GM23338 (cell line): ENCODE measurements at regions not wholly inside any gene's neighbourhood (a gene's known extent, or its start where the extent isn't known, plus 50 kb on each side); places are given as distances from the start of the nearest gene placed in this dataset.

Experiments
- ATAC-seq: fragments of 200-7000 bp; cut with Tn5 transposase; 3 replicates; pipeline ENCODE4 v1.9.1; 2020
- DNase-seq: peaks from one replicate; pipeline ENCODE4 v3.0.0-alpha.2; 2015; ENCODE audit warnings: low spot score
- H2AFZ ChIP-seq: fragments of 200-600 bp; sonication (generic); 2 replicates; pipeline ENCODE4 v1.8.0; 2016; ENCODE audit warnings: antibody characterized with exemption, mild to moderate bottlenecking, moderate library complexity
- H3F3A ChIP-seq: fragments of 200-600 bp; sonication (generic); replicated peaks from 2 replicates; pipeline ENCODE4 v1.8.0; 2017; ENCODE audit warnings: antibody characterized with exemption, mixed run types, low read depth
- H3K27ac ChIP-seq: fragments of 200-600 bp; sonication (generic); 2 replicates; pipeline ENCODE4 v1.6.1; 2016; ENCODE audit warnings: low read depth
- H3K27me3 ChIP-seq: fragments of 200-600 bp; sonication (generic); 2 replicates; pipeline ENCODE4 v1.8.0; 2016; ENCODE audit warnings: mild to moderate bottlenecking, mixed run types, moderate library complexity; ENCODE audit not compliant: insufficient read depth
- H3K36me3 ChIP-seq: fragments of 200-600 bp; sonication (generic); 2 replicates; pipeline ENCODE4 v1.8.0; 2016; ENCODE audit warnings: mild to moderate bottlenecking; ENCODE audit not compliant: insufficient read depth
- H3K4me1 ChIP-seq: fragments of 200-600 bp; sonication (generic); 2 replicates; pipeline ENCODE4 v1.8.0; 2016; ENCODE audit warnings: mild to moderate bottlenecking, moderate library complexity; ENCODE audit not compliant: insufficient read depth
- H3K4me2 ChIP-seq: fragments of 200-600 bp; sonication (generic); 2 replicates; pipeline ENCODE4 v1.7.1; 2017; ENCODE audit warnings: mixed run types
- H3K4me3 ChIP-seq: fragments of 200-600 bp; sonication (generic); 2 replicates; pipeline ENCODE4 v1.6.1; 2016; ENCODE audit warnings: mixed run types
- H3K79me2 ChIP-seq: fragments of 200-600 bp; sonication (generic); replicated peaks from 2 replicates; pipeline ENCODE4 v1.8.0; 2017; ENCODE audit warnings: mild to moderate bottlenecking; ENCODE audit not compliant: insufficient read depth
- H3K9me2 ChIP-seq: fragments of 200-600 bp; sonication (generic); 2 replicates; pipeline ENCODE4 v1.8.0; 2017; ENCODE audit not compliant: insufficient read depth
- H4K20me1 ChIP-seq: fragments of 200-600 bp; sonication (generic); replicated peaks from 2 replicates; pipeline ENCODE4 v1.8.0; 2017; ENCODE audit warnings: mild to moderate bottlenecking; ENCODE audit not compliant: insufficient read depth
- H3K27ac Mint-ChIP-seq: 2 replicates; pipeline ENCODE4 v1.8.0; 2020; ENCODE audit warnings: inconsistent platforms, mild to moderate bottlenecking, moderate library complexity, mixed read lengths
- H3K27me3 Mint-ChIP-seq: 3 replicates; pipeline ENCODE4 v1.8.0; 2022; ENCODE audit warnings: low read depth, mild to moderate bottlenecking, moderate library complexity, mixed read lengths, inconsistent platforms; ENCODE audit not compliant: insufficient read depth, poor library complexity
- H3K36me3 Mint-ChIP-seq: 3 replicates; pipeline ENCODE4 v1.8.0; 2021; ENCODE audit warnings: low read depth, mild to moderate bottlenecking, inconsistent platforms, moderate library complexity, mixed read lengths
- H3K4me1 Mint-ChIP-seq: 3 replicates; pipeline ENCODE4 v1.8.0; 2020; ENCODE audit warnings: mild to moderate bottlenecking, inconsistent platforms, mixed read lengths
- H3K4me3 Mint-ChIP-seq: 3 replicates; pipeline ENCODE4 v1.8.0; 2021; ENCODE audit warnings: moderate library complexity, mild to moderate bottlenecking, inconsistent platforms, mixed read lengths
- H3K9me3 Mint-ChIP-seq: 3 replicates; pipeline ENCODE4 v1.8.0; 2020; ENCODE audit warnings: moderate library complexity, mild to moderate bottlenecking, inconsistent platforms, mixed read lengths
- CTCF ChIP-seq, 2 experiments: fragments of 200-600 bp in 1 of 2; sonication (generic) in 1 of 2; conservative IDR thresholded peaks; 2 replicates each; pipeline versions ENCODE4 v1.5.1 to v1.6.1; 2016 to 2017; ENCODE audit warnings: antibody characterized with exemption in 2 of 2, low read depth in 2 of 2, mild to moderate bottlenecking in 2 of 2, moderate library complexity in 1 of 2
- ETS1 ChIP-seq: IDR thresholded peaks from 2 replicates; pipeline ENCODE4 v1.6.1; 2016; ENCODE audit warnings: antibody characterized with exemption
- EZH2 ChIP-seq: fragments of 200-600 bp; sonication (generic); IDR thresholded peaks from one replicate; pipeline ENCODE4 v1.8.0; 2017; ENCODE audit warnings: antibody characterized with exemption, mild to moderate bottlenecking, low read depth; ENCODE audit not compliant: unreplicated experiment
- EZH2phosphoT487 ChIP-seq: fragments of 200-600 bp; sonication (generic); IDR thresholded peaks from one replicate; pipeline ENCODE4 v1.8.1; 2018; ENCODE audit warnings: antibody characterized with exemption; ENCODE audit not compliant: unreplicated experiment
- JUNB ChIP-seq: IDR thresholded peaks from one replicate; pipeline ENCODE4 v1.6.1; 2016; ENCODE audit warnings: antibody characterized with exemption; ENCODE audit not compliant: unreplicated experiment
- NANOG ChIP-seq: IDR thresholded peaks from 2 replicates; pipeline ENCODE4 v1.6.1; 2016; ENCODE audit warnings: antibody characterized with exemption, borderline replicate concordance
- POLR2AphosphoS5 ChIP-seq: IDR thresholded peaks from 2 replicates; pipeline ENCODE4 v1.6.1; 2016; ENCODE audit warnings: antibody characterized with exemption, low read depth
- REST ChIP-seq: IDR thresholded peaks from one replicate; pipeline ENCODE4 v1.6.1; 2018; ENCODE audit warnings: antibody characterized with exemption; ENCODE audit not compliant: unreplicated experiment
- STAT1 ChIP-seq: IDR thresholded peaks from one replicate; pipeline ENCODE4 v1.6.1; 2016; ENCODE audit warnings: antibody characterized with exemption; ENCODE audit not compliant: unreplicated experiment
- ZNF114 ChIP-seq: fragments of 250-450 bp; sonication (Bioruptor Pico); IDR thresholded peaks from 2 replicates; pipeline ENCODE4 v1.5.0; 2020; ENCODE audit warnings: mild to moderate bottlenecking, moderate library complexity
- ZNF462 ChIP-seq: fragments of 250-450 bp; sonication (Bioruptor Pico); IDR thresholded peaks from 2 replicates; pipeline ENCODE4 v1.5.0; 2020; ENCODE audit warnings: mild to moderate bottlenecking, moderate library complexity

GRCh38 chr17:83012868-83013778 is 66.3 kb upstream of the METRNL start (continued):
- TF ChIP-seq ZNF462 = no peak
- no peak for TF ChIP-seq EZH2phosphoT487

GRCh38 chr17:83013779-83014117 is 65.7 kb upstream of the METRNL start:
- Mint-ChIP-seq H3K36me3 (peaks cover 7% of the 10 kb centered on the region; the same call in 2 of the 3 replicates), H3K4me1 (peaks cover 11% of the 10 kb centered on the region), H3K4me3 (no peak overlapping the region), H3K27ac (no peak overlapping the region), H3K27me3 (peaks cover 13% of the 10 kb centered on the region), H3K9me3 (peaks cover 3% of the 10 kb centered on the region; the same call in 1 of the 3 replicates)
- Histone ChIP-seq H3K27me3 (no peaks in the 10 kb centered on the region), H4K20me1 (no peaks in the 10 kb centered on the region), H3K4me3 (no peak overlapping the region), H3K9me2 (no peaks in the 10 kb centered on the region), H2AFZ (no peak overlapping the region), H3K4me1 (no peaks in the 10 kb centered on the region), H3K4me2 (no peak overlapping the region), H3K79me2 (no peaks in the 10 kb centered on the region), H3K27ac (no peak overlapping the region), H3F3A (no peaks in the 10 kb centered on the region), H3K36me3 (no peaks in the 10 kb centered on the region)
- DNase-seq (no peak), ATAC-seq (no peak)
- no peak for TF ChIP-seq POLR2AphosphoS5
- TF ChIP-seq JUNB = no peak
- no peak for TF ChIP-seq ZNF114 (CRISPR knock-in tag)
- no peak for TF ChIP-seq NANOG
- no peak for TF ChIP-seq REST
- no peak for TF ChIP-seq ETS1
- TF ChIP-seq STAT1 = no peak
- no peak for TF ChIP-seq EZH2phosphoT487
- TF ChIP-seq EZH2 = no peak
- TF ChIP-seq CTCF (conservative IDR thresholded peaks at IDR 0.05; ENCODE audit: low read depth in 2 of 2) = no peak
